ENCODE measurements at regions not wholly inside any gene's neighbourhood (a gene's known extent, or its start where the extent isn't known, plus 50 kb on each side); places are given as distances from the start of the nearest gene placed in this dataset.

DNA sequence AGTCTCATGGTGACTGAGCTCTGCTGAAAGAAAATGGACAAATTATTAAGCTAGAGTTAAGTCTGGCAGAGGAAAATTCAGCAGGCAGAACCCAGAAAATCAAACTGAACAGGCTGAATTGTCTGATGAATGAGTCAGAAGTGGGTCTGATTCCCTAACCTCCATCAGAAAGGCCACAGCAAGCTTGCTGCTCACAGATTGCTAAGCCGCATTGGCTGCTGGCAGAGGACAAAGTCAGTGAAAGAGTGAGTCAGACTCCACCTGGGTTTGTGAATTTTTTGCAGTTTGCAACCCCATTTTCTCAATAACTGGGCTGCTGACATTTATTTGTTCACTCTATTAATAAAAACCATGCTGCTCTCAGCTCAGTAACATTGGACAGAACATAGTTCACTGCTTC, 191.3 kb downstream of the EPM2A start:
- no peak for TF ChIP-seq SUZ12 (IDR thresholded peaks at IDR 0.05; ENCODE audit: extremely low read depth, insufficient read depth, insufficient read length)
- TF ChIP-seq YY1 (IDR thresholded peaks at IDR 0.05; ENCODE audit: insufficient read depth, insufficient read length): no peak

All from NT2/D1 (cell line).